ENCODE measurements at regions not wholly inside any gene's neighbourhood (a gene's known extent, or its start where the extent isn't known, plus 50 kb on each side); places are given as distances from the start of the nearest gene placed in this dataset.

- no peak for TF ChIP-seq EP300 (IDR thresholded peaks at IDR 0.05)
- no peak for TF ChIP-seq CTCF (IDR thresholded peaks at IDR 0.05)
Measured at GRCh38 chr10:130790339-130790738, 521.2 kb downstream of the TCERG1L start.
